ENCODE measurements at regions not wholly inside any gene's neighbourhood (a gene's known extent, or its start where the extent isn't known, plus 50 kb on each side); places are given as distances from the start of the nearest gene placed in this dataset.
"Not testable (repeated sequence)": the region's sequence is repeated elsewhere in the genome, so short reads cannot be mapped to it uniquely, and the experiment has no call there.

GRCh38 chr10:61594430-61594829, 68.3 kb upstream of the CABCOCO1 start:
- no peaks in the 10 kb centered on the region for H3K9me3 ChIP-seq (ENCODE audit: control insufficient read depth in 1 of 2, low read length in 2 of 2)
- H3K27ac Mint-ChIP-seq = no peak overlapping the region
- H3K4me3 ChIP-seq (ENCODE audit: low read length in 2 of 2) = no peak overlapping the region
- H3K36me3 Mint-ChIP-seq = no peaks in the 10 kb centered on the region
- DNase-seq = no peak
- no peak overlapping the region for H3K4me3 Mint-ChIP-seq
- no peaks in the 10 kb centered on the region for H3K4me1 Mint-ChIP-seq
- ChIA-PET CTCF (ENCODE audit: partially characterized antibody) (no interaction called here), POLR2A (ENCODE audit: partially characterized antibody) (no interaction called here)
- no peaks in the 10 kb centered on the region for H3K36me3 ChIP-seq (ENCODE audit: insufficient read depth, low read length)
- peaks cover 2 to 5% of the 10 kb centered on the region in 2 donors for H3K27me3 Mint-ChIP-seq
- H3K27ac ChIP-seq (ENCODE audit: low read depth, low read length) = no peak overlapping the region
- no peaks in the 10 kb centered on the region for H3K27me3 ChIP-seq (ENCODE audit: insufficient read depth, low read length)
- H3K4me1 ChIP-seq (ENCODE audit: insufficient read depth, low read length) = no peaks in the 10 kb centered on the region
- intact Hi-C loops (cut with micrococcal nuclease) = no loop called here
- peaks cover 0 to 3% (median 0%) of the 10 kb centered on the region in 8 donors for H3K9me3 Mint-ChIP-seq

DNA sequence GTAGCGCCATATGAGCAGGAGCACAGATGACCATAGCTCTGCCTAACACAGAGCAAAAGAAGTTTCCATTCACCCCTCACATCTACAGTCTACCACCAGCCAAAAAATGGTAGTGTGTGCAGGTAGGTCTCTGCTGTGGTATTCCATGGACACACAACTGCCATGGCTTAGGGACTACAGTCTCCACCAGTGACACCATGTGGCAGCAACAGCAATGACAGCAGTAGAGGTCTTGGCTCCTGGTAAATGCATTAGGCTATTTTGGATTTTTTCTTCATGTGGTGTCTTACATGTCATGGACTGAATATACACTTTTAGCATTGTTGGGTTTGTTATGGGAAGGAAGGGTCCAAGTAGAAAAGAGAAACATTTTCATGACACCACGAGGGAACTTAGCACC, 70.1 kb upstream of the CABCOCO1 start:
- CTCF ChIA-PET (ENCODE audit: partially characterized antibody) = no interaction called here
- no peaks in the 10 kb centered on the region for H3K9me3 ChIP-seq (ENCODE audit: control insufficient read depth in 1 of 2, low read length in 2 of 2)
- Mint-ChIP-seq H3K27me3 (peaks cover 3 to 4% of the 10 kb centered on the region in 2 donors), H3K4me1 (no peaks in the 10 kb centered on the region), H3K4me3 (no peak overlapping the region), H3K9me3 (peaks cover 0 to 3% (median 0%) of the 10 kb centered on the region in 8 donors), H3K27ac (no peak overlapping the region), H3K36me3 (no peaks in the 10 kb centered on the region)
- no peaks in the 10 kb centered on the region for H3K4me1 ChIP-seq (ENCODE audit: insufficient read depth, low read length)
- no peak overlapping the region for H3K27ac ChIP-seq (ENCODE audit: low read depth, low read length)
- intact Hi-C loops (cut with micrococcal nuclease) = no loop called here
- no peak overlapping the region for H3K4me3 ChIP-seq (ENCODE audit: low read length in 2 of 2)
- DNase-seq = no peak
- POLR2A ChIA-PET (ENCODE audit: partially characterized antibody) = no interaction called here
- no peaks in the 10 kb centered on the region for H3K27me3 ChIP-seq (ENCODE audit: insufficient read depth, low read length)
- no peaks in the 10 kb centered on the region for H3K36me3 ChIP-seq (ENCODE audit: insufficient read depth, low read length)

DNA sequence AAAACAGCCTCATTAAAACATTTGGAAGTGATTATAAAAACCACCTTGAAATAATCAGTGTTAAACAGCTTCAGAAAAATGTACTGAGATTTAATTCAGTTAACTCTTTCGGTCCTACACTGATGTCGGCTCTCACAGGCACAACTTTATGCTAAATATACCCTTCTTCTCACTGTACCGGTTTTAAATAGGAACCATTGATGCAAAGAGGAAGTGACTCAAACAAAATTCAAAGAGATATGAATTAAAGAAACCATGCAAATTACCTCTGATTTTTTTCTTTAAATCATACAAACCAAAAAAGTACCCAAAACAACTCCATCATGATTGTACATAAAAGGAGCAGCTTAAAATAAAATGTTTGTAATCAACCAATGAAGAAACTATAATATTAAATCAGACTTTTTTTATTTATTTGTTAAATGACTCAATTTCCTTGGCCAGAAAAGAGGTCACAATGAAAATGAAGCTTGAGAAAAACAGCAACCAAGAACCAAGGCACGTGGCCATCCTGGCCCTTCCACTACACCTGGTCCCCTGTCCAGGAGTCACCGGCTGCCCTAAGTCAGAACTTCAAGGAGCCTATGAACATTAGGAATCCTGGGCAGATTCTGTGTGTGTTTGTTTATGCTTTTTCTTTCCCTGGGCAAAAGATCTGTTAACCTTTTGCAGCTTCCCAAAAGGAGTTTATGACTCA, 73.0 kb upstream of the CABCOCO1 start:
- no peak overlapping the region for H3K27ac Mint-ChIP-seq
- H3K4me3 ChIP-seq (ENCODE audit: low read length in 2 of 2) = no peak overlapping the region
- H3K9me3 Mint-ChIP-seq = peaks cover 0 to 3% (median 0%) of the 10 kb centered on the region in 8 donors
- peaks cover 3 to 5% of the 10 kb centered on the region in 2 donors for H3K27me3 Mint-ChIP-seq
- H3K36me3 Mint-ChIP-seq = no peaks in the 10 kb centered on the region
- no peaks in the 10 kb centered on the region for H3K36me3 ChIP-seq (ENCODE audit: insufficient read depth, low read length)
- no peaks in the 10 kb centered on the region for H3K27me3 ChIP-seq (ENCODE audit: insufficient read depth, low read length)
- no peaks in the 10 kb centered on the region for H3K9me3 ChIP-seq (ENCODE audit: control insufficient read depth in 1 of 2, low read length in 2 of 2)
- H3K4me1 ChIP-seq (ENCODE audit: insufficient read depth, low read length) = no peaks in the 10 kb centered on the region
- H3K4me3 Mint-ChIP-seq = no peak overlapping the region
- no peaks in the 10 kb centered on the region for H3K4me1 Mint-ChIP-seq
- ChIA-PET POLR2A (ENCODE audit: partially characterized antibody) (no interaction called here), CTCF (ENCODE audit: partially characterized antibody) (no interaction called here)
- no peak for DNase-seq
- no peak overlapping the region for H3K27ac ChIP-seq (ENCODE audit: low read depth, low read length)
- intact Hi-C loops (cut with micrococcal nuclease) = no loop called here

- Histone ChIP-seq H3K27ac (ENCODE audit: low read depth, low read length) (no peak overlapping the region), H3K27me3 (ENCODE audit: insufficient read depth, low read length) (no peaks in the 10 kb centered on the region), H3K9me3 (ENCODE audit: control insufficient read depth in 1 of 2, low read length in 2 of 2) (no peaks in the 10 kb centered on the region), H3K4me3 (ENCODE audit: low read length in 2 of 2) (no peak overlapping the region), H3K36me3 (ENCODE audit: insufficient read depth, low read length) (no peaks in the 10 kb centered on the region), H3K4me1 (ENCODE audit: insufficient read depth, low read length) (no peaks in the 10 kb centered on the region)
- peaks cover 4 to 5% of the 10 kb centered on the region in 2 donors for H3K27me3 Mint-ChIP-seq
- intact Hi-C loops (cut with micrococcal nuclease) = no loop called here
- CTCF ChIA-PET (ENCODE audit: partially characterized antibody) = no interaction called here
- H3K4me3 Mint-ChIP-seq = no peak overlapping the region
- POLR2A ChIA-PET (ENCODE audit: partially characterized antibody) = no interaction called here
- no peak overlapping the region for H3K27ac Mint-ChIP-seq
- peaks cover 0 to 3% (median 0%) of the 10 kb centered on the region in 8 donors for H3K9me3 Mint-ChIP-seq
- no peak for DNase-seq
- no peaks in the 10 kb centered on the region for H3K4me1 Mint-ChIP-seq
- H3K36me3 Mint-ChIP-seq = no peaks in the 10 kb centered on the region
Measured at GRCh38 chr10:61588770-61589211, 73.9 kb upstream of the CABCOCO1 start.

DNA sequence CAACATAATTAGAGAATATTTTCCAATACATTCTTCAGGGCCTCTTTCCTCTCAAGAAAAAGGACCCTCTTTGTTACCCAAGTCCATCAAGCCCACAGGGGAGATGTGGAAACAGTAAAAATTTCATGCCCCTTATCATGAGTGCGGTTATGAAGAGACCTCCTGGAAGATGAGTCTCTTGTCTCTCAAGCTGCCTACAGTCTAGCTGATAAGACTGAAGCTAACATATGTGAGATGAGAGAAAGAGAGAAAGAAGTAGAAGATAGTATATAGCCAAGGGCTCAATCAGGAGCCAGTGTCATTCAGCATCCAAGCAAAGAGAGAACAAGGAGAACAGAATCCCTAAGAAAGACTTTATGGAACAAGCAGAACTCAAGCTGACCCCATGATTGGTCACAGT, 75.9 kb upstream of the CABCOCO1 start:
- intact Hi-C loops (cut with micrococcal nuclease) = no loop called here
- Histone ChIP-seq H3K27ac (ENCODE audit: low read depth, low read length) (no peak overlapping the region), H3K4me1 (ENCODE audit: insufficient read depth, low read length) (no peaks in the 10 kb centered on the region), H3K36me3 (ENCODE audit: insufficient read depth, low read length) (no peaks in the 10 kb centered on the region), H3K27me3 (ENCODE audit: insufficient read depth, low read length) (no peaks in the 10 kb centered on the region), H3K4me3 (ENCODE audit: low read length in 2 of 2) (no peak overlapping the region), H3K9me3 (ENCODE audit: control insufficient read depth in 1 of 2, low read length in 2 of 2) (no peaks in the 10 kb centered on the region)
- Mint-ChIP-seq H3K4me3 (no peak overlapping the region), H3K27me3 (peaks cover 4 to 5% of the 10 kb centered on the region in 2 donors), H3K27ac (no peak overlapping the region), H3K36me3 (no peaks in the 10 kb centered on the region), H3K9me3 (peaks cover 0 to 2% (median 0%) of the 10 kb centered on the region in 8 donors), H3K4me1 (no peaks in the 10 kb centered on the region)
- CTCF ChIA-PET (ENCODE audit: partially characterized antibody) = no interaction called here
- POLR2A ChIA-PET (ENCODE audit: partially characterized antibody) = no interaction called here
- DNase-seq = no peak

DNA sequence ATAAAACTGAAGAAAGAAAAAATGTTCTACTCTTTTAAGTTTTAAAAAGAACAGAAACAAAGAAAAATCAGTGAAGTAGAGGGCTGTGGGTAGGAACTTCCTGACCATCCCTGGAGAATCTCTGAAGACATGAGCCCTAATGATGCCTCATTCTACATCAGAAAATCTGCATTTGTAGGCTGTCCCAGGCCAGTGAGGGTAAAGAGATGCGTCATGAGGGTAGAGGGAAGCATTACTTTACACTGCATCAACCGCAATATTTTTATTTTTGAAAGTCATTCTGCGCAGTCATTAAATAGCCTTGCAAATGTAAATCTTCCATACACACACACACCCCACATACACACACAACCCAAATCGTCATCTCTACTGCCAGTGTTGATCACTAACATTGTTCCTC, 82.1 kb upstream of the CABCOCO1 start:
- POLR2A ChIA-PET (ENCODE audit: partially characterized antibody) = no interaction called here
- intact Hi-C loops (cut with micrococcal nuclease) = no loop called here
- H3K4me1 ChIP-seq (ENCODE audit: insufficient read depth, low read length) = no peaks in the 10 kb centered on the region
- no peak overlapping the region for H3K4me3 ChIP-seq (ENCODE audit: low read length in 2 of 2)
- Mint-ChIP-seq H3K9me3 (peaks cover 0 to 2% (median 0%) of the 10 kb centered on the region in 8 donors), H3K4me1 (peaks cover 0 to under 1% (median 0%) of the 10 kb centered on the region in 4 donors), H3K4me3 (no peak overlapping the region), H3K27me3 (peaks cover 3 to 6% of the 10 kb centered on the region in 2 donors), H3K27ac (no peak overlapping the region), H3K36me3 (no peaks in the 10 kb centered on the region)
- H3K27me3 ChIP-seq (ENCODE audit: insufficient read depth, low read length) = no peaks in the 10 kb centered on the region
- DNase-seq = no peak
- H3K27ac ChIP-seq (ENCODE audit: low read depth, low read length) = no peak overlapping the region
- CTCF ChIA-PET (ENCODE audit: partially characterized antibody) = no interaction called here
- no peaks in the 10 kb centered on the region for H3K9me3 ChIP-seq (ENCODE audit: control insufficient read depth in 1 of 2, low read length in 2 of 2)
- no peaks in the 10 kb centered on the region for H3K36me3 ChIP-seq (ENCODE audit: insufficient read depth, low read length)

- H3K9me3 ChIP-seq (ENCODE audit: control insufficient read depth in 1 of 2, low read length in 2 of 2); POLR2A ChIA-PET (ENCODE audit: partially characterized antibody): not testable (repeated sequence)
Measured at GRCh38 chr10:61570204-61570603, 92.5 kb upstream of the CABCOCO1 start.

More at GRCh38 chr10:61570204-61570603, 92.5 kb upstream of the CABCOCO1 start:
- H3K27ac ChIP-seq (ENCODE audit: low read depth, low read length); H3K4me1 Mint-ChIP-seq; H3K4me3 ChIP-seq (ENCODE audit: low read length in 2 of 2); H3K36me3 Mint-ChIP-seq; H3K27ac Mint-ChIP-seq; DNase-seq; intact Hi-C loops (cut with micrococcal nuclease); H3K4me3 Mint-ChIP-seq; CTCF ChIA-PET (ENCODE audit: partially characterized antibody); H3K27me3 ChIP-seq (ENCODE audit: insufficient read depth, low read length); H3K27me3 Mint-ChIP-seq; H3K4me1 ChIP-seq (ENCODE audit: insufficient read depth, low read length); H3K36me3 ChIP-seq (ENCODE audit: insufficient read depth, low read length): not testable (repeated sequence)
- H3K9me3 Mint-ChIP-seq = peaks cover 0 to 12% (median 9%) of the 10 kb centered on the region in 8 donors
